ENCODE measurements at regions not wholly inside any gene's neighbourhood (a gene's known extent, or its start where the extent isn't known, plus 50 kb on each side); places are given as distances from the start of the nearest gene placed in this dataset.

GRCh38 chr1:121443001-121443540 lies 258.3 kb downstream of the SRGAP2C start:
- TF ChIP-seq CTCF (IDR thresholded peaks at IDR 0.05 in 8 of 11, conservative IDR thresholded peaks at IDR 0.05 in 3 of 11), result no peak
- TF ChIP-seq POLR2A (IDR thresholded peaks at IDR 0.05), result no peak
- TF ChIP-seq POLR2AphosphoS5 (IDR thresholded peaks at IDR 0.05), result no peak
